GM19328 (cell line): ENCODE measurements at regions not wholly inside any gene's neighbourhood (a gene's known extent, or its start where the extent isn't known, plus 50 kb on each side); places are given as distances from the start of the nearest gene placed in this dataset.

ENCODE experiments used
- ATAC-seq: cut with Tn5 transposase; IDR thresholded peaks from one replicate; pipeline ENCODE4 v1.9.1; 2021; ENCODE audit warnings: mild to moderate bottlenecking, moderate library complexity; ENCODE audit not compliant: unreplicated experiment

- ATAC-seq, result no peak
Observed at GRCh38 chr10:128418819-128419218, 292.6 kb upstream of the MKI67 start.

DNA sequence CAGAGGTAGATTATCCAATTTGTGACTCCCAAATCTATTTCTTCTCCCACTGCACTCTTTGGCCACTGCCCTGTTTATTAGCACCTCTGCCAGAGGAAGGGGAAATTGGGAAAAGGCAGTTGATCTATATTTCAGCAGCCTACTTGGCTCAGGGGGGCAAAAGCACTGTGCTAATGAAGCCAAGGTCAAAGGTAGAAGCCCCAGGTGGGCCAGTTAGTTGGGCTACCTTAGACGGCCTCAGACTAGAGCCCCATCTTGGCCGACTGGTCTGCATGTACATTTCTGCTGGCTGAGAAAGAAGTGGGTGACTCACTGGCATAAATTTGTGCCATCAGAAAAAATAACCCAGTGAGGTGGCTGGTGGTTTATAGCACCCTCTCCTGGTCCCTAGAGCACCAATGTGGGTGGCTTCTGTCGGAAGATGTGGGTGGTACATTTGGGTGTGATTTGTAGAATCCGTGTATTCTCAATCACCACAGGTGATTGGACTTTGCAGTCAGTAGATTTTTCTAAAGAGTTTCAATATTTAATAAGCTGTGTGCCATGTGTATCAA, 293.3 kb upstream of the MKI67 start:
- no peak for ATAC-seq

GRCh38 chr10:128420623-128421022, 294.4 kb upstream of the MKI67 start:
- no peak for ATAC-seq

DNA sequence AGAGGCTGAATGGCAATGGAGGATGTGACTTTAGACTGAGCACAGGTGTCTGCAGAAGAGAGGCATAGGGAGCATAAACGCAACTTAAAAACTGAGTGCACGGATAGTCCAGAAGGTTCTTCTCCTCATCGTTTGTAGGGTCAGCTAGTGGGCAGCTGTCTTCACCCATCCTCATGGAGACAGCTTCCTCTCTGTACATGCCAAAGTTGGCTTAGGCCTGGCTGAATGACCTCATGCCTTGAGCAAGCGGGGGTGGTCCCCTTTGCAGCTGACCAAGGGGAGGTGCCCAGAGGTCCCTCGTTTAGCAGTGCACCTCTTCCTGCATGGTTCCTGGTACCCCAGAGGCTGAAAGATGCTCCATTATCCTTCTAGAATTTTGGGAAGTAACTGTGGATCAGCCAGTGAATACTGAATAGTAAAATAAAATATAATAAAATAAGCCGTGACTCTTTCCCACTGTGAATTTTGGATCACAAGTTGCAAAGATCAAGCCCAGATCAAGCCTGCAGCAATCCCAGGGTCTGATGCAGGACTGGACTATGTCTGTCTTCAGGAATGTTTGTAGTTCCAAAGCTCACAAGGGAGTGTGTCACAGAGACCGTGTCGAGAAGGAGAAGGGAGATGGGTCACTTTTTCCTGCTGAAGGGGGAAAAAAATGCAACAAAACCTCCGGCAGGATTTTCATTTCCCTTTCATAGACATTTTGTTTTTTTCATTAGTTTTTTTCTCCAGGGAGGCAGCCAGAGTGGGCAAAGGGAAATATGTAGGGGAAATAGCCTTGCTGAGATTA, 295.3 kb upstream of the MKI67 start:
- no peak for ATAC-seq

- no peak for ATAC-seq
Observed at GRCh38 chr10:128422190-128422589, 296.0 kb upstream of the MKI67 start.

- no peak for ATAC-seq
Observed at GRCh38 chr10:128422999-128423398, 296.8 kb upstream of the MKI67 start.

DNA sequence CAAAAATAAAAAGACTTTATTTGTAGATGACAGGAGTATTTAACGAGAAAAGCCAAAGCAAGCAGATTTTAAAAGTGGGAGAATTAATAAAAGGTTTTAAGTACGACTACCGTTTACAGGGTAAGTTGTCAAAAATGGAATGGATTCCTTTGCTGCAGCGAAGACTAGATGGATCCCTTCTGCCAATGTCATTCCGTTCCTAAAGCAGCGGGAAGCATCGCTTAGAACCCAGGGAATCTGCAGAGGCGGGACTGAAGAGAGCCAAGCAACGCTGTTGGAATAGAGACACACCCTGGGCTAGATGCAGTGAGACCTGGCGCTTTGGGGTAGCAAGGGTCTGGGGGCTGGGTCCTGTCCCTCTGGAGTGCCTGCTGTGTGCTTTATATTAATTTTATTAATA, 303.1 kb upstream of the MKI67 start:
- ATAC-seq, result no peak

GRCh38 chr10:128429835-128430513, 303.8 kb upstream of the MKI67 start:
- no peak for ATAC-seq

DNA sequence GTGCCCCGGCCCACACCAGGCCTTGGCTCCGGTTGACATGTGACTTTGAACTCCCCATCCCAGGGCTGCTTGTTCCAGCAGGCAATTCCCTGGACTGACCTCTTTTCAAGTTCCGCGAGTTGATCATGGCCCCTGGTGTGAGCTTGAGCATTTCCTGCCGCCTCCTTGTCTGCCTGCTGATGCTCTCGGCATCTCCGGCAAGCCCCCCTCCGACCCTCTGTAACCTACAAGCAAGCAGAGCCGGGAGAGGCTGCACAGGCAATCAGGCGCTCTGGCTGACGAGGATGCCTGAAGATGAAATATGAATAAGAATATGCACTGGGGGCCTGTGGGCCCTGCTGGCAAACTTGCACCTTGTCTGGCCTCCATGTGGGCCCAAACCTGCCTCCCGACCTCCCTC, 304.9 kb upstream of the MKI67 start:
- ATAC-seq, result no peak

DNA sequence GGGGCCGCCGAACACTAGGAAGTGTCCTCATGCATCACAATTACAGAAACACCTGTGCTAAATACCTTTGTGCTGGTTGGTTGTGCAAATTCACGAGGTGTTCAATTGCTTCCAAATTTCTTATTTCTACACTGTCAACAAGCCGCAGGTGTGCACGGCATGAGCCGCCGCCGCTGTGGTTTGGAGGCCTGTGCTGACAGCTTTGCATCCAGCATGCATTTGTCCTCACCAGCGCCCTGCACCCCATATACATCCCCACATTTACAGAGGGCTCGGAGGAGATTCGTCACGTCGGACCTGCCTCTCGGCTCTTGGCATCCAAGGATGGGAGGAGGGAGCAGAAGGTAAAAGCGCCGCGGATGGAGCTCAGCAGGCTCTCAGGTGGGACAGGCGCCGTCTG, 305.3 kb upstream of the MKI67 start:
- ATAC-seq, result no peak

DNA sequence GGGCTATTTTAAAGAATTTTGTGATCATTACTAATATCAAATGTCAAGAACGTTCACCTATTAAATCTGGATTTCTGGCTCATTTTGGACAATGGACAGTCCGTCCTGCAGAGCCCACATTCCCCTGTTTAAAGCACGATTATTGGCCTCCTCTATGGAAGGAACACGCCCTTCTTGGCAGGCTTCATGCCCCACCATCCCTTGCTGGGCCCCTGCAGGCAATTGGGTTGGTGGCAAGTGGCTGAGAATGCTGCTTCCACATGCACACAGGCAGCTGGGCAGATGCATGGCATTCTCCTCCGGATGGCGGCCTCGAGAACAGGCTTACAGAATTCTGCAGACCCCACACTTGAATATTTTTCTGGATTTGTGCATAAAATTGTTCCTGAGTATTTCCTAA, 305.8 kb upstream of the MKI67 start:
- ATAC-seq, result no peak

DNA sequence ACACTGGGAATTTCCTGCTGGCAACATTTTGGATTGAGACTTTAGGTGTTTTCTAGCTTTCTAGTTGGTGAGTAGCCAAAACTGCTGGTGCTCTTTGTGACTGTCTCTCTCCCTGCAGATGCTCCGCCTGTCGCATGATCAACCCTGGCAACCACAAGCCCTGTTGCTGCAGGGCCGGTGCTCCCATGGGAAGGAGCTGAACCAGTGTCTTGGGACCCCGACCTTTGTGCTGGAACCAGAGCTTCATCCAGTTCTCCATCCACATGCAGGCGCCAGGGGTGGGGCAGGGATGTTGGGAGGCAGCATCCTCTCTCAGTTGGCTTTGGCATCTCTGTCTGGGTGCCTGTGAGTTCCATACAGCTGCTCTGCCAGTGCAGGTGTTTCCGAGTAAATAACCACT, 306.2 kb upstream of the MKI67 start:
- ATAC-seq, result no peak

- no peak for ATAC-seq
Observed at GRCh38 chr10:128435811-128436210, 309.6 kb upstream of the MKI67 start.

GRCh38 chr10:128437786-128438345, 311.6 kb upstream of the MKI67 start:
- ATAC-seq, result no peak

DNA sequence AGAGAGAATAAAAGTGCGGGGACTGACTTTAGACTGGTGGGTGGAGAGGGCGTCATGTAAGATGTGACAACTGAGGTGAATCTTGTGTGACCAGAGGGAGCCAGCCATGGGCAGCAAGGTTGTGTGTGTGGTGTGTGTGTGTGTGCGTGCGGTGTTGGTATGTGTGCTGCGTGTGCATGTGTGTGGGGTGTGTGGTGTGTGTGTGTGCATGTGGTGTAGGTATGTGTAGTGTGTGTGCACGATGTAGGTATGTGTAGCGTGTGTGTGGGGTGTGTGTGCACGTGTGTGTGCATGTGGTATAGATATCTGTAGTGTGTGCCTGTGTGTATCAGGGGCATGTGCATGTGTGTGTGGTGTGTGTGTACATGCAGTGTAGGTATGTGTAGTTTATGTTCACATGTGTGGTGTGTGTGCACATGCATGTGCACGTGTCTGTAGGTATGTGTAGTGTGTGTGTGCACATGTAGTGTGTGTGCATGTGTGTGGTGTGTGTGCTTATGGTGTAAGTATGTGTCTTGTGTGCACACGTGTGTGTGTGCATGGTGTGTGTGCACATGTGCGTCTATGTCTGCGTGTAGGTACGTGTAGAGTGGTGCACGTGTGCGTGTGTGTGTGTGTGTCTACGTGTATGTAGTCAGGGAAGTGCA, 312.3 kb upstream of the MKI67 start:
- no peak for ATAC-seq

DNA sequence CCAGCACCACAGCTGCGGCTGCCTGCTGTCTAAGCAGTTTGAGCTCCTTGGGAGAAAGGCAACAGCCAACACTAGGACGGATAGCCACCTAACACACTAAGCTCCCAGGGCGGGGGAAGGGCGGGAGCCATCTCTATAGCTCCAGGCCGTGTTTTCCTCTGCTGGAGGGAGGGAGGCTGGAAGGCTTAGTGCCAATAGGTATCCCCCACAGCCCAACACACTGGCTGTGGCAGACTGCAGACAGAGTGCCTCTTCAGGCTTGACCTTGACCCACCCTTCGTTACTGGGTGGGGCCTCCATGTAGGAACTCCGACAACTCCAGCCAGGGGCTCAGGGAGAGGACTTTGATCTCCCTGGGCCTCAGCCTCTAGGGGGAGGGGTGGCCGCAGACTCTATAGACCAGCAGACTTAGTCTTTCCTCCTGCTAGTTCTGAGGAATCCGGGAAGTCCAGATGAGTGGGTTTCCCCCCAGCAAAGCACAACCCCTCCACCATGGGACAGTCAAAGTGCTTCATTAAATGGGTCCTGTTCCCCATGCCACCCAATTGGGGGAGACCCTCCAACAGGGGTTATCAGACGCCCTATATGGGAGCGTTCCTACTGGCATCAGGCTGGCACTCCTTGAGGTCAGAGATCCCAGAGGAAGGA, 314.4 kb upstream of the MKI67 start:
- no peak for ATAC-seq

GRCh38 chr10:128443925-128444518, 317.8 kb upstream of the MKI67 start:
- ATAC-seq, result no peak

DNA sequence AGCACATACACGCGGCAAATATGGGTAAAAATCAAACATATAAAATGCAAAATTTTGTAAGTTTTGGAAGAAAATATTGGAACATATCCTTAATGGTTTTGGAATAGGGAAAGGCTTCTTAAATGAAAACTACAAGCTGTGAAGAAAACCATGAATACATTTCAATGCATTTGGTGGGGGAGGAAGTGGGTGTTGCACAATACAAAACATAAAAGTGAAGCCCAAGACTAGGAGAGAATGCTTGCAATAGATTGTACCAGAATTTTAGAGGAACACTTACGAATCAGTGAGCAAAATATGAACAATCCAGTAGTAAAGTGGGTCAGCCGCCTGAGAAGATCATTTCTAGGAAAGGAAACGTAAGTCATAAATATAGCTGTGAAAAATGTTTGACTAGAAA, 322.6 kb upstream of the MKI67 start:
- ATAC-seq, result no peak

DNA sequence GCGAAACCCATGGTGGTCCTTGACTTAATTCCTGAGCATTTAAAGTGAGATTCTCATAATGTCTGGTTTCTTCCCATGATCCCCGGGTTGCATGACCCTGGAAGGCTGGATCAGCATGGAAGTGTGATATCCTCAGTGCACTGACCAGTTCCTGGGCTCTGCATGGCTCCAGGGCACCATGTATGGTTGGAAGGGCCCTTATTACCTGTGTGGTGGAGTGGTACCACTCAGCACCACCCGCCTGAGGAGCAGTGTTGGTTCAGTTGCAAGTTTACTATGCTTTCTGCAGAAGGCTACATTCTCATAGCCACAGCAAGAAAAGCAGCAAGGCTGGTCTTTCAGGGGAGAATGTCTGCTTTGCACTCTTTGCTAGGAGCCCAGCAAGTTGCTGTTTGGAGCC, 325.7 kb upstream of the MKI67 start:
- no peak for ATAC-seq

GRCh38 chr10:128456271-128456670, 330.0 kb upstream of the MKI67 start:
- ATAC-seq, result no peak

DNA sequence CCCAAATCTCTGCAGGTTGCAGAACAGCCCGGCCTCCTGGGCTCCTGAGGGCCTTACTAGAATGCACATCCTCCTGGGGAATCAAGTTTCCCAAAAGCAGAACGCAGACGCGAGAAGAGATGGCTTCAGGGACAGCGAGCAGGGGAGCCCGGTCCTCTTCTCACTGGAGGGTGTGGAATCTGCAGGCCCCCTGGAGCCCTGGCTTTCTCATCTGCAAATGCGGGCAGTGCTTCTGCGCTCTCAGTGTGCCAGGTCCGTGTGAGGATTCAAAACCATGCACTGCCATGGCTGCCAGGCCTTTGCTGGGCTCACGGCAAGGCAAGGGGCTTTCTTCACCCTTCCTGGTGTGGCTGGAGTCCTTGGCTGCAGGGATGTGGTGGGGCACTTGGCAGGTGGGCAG, 330.9 kb upstream of the MKI67 start:
- ATAC-seq, result no peak
